Uterus (tissue), 2 donors: ENCODE measurements at regions not wholly inside any gene's neighbourhood (a gene's known extent, or its start where the extent isn't known, plus 50 kb on each side); places are given as distances from the start of the nearest gene placed in this dataset.

Experiments
- CTCF ChIP-seq, 4 experiments: fragments of 200-600 bp in 2 of 4; fragments of 450-650 bp in 2 of 4; sonication (generic) in 2 of 4; IDR thresholded peaks; one replicate each; pipeline ENCODE4 v1.5.1; 2016 to 2019; ENCODE audit warnings: antibody characterized with exemption in 4 of 4, mild to moderate bottlenecking in 2 of 4, moderate library complexity in 1 of 4
- POLR2A ChIP-seq, 2 donors: fragments of 450-650 bp; IDR thresholded peaks; one replicate each; pipeline ENCODE4 v1.6.1; 2016; ENCODE audit warnings: antibody characterized with exemption in 2 of 2, mild to moderate bottlenecking in 1 of 2, moderate library complexity in 1 of 2

DNA sequence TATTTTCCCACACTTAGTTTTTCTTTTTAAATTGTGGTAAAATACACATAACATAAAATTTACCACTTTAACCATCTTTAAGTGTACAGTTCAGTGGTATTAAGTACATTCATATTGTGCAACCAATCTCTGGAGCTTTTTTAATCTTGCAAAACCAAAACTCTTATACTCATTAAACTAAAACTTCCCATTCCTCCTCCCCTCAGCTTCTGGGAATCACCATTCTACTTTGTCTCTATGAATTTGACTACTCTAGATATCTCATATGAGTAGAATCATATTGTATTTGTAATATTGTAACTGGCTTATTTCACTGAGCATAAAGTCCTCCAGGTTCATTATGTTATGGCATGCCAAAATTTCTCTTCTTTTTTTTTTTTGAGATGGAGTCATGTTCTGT lies 86.4 kb upstream of the JAZF1 start:
- TF ChIP-seq POLR2A (IDR thresholded peaks at IDR 0.05) (no peak), CTCF (IDR thresholded peaks at IDR 0.05) (no peak)
